K562 (cell line): ENCODE measurements at regions not wholly inside any gene's neighbourhood (a gene's known extent, or its start where the extent isn't known, plus 50 kb on each side); places are given as distances from the start of the nearest gene placed in this dataset.

Experiments
- ATAC-seq: fragments of 200-7000 bp; cut with Tn5 transposase; 3 replicates; pipeline ENCODE4 v1.9.1; 2020; ENCODE audit warnings: moderate library complexity
- BruUV-seq: library from RNA; stranded (reverse); fragments of 400-500 nt; replicated peaks from 2 replicates; lab custom pipeline; 2021; lab: Mats Ljungman, UMichigan
- CTCF ChIA-PET: fragments of 300-600 bp; formaldehyde crosslinking; extraction: SDS; loops from one replicate; lab custom pipeline; 2021; ENCODE audit warnings: low intra/inter-chr PET ratio; lab: Yijun Ruan, JAX
- POLR2A ChIA-PET: fragments of 300-600, 350-650 bp; sonication (Branson Sonifier 250); formaldehyde crosslinking; extraction: SDS; loops from one replicate; lab custom pipeline; 2021; ENCODE audit warnings: antibody characterized with exemption, inconsistent platforms; lab: Yijun Ruan, JAX
- DNase-seq, 4 experiments: peaks; one replicate each; pipeline versions ENCODE4 v3.0.0 to v3.0.0-alpha.2; 2011 to 2018; ENCODE audit warnings: low spot score in 3 of 4, mixed read lengths in 3 of 4; ENCODE audit errors: extremely low read depth in 1 of 4
- FAIRE-seq: peaks from 2 replicates; lab custom pipeline; 2011; peaks lifted over from hg19 to GRCh38; lab: Jason Lieb, UNC
- H2AFZ ChIP-seq: 2 replicates; pipeline ENCODE4 v1.6.0; 2011; ENCODE audit warnings: low read depth, low read length, control low read depth, inconsistent platforms
- H3K27ac ChIP-seq: fragments of 200-600 bp; 3 replicates; pipeline ENCODE4 v1.8.0; 2011; ENCODE audit warnings: low read depth, mild to moderate bottlenecking, control low read depth, inconsistent platforms, low read length, moderate library complexity, mixed read lengths; ENCODE audit errors: extremely low read depth
- H3K27me3 ChIP-seq, 2 experiments: fragments of 300-600 bp in 1 of 2; 2 replicates in 1 of 2; 3 replicates in 1 of 2; pipeline versions ENCODE4 v1.6.0 to v1.8.0; 2011; ENCODE audit warnings: inconsistent platforms in 2 of 2, low read length in 2 of 2, mild to moderate bottlenecking in 1 of 2, mixed read lengths in 1 of 2, moderate library complexity in 1 of 2; ENCODE audit not compliant: control insufficient read depth in 2 of 2, insufficient read depth in 2 of 2
- H3K36me3 ChIP-seq: fragments of 300-600 bp; 3 replicates; pipeline ENCODE4 v1.8.0; 2011; ENCODE audit warnings: mild to moderate bottlenecking, low read length, inconsistent platforms; ENCODE audit not compliant: control insufficient read depth, insufficient read depth
- H3K4me1 ChIP-seq, 2 experiments: fragments of 200-600 bp in 1 of 2; replicated peaks in 1 of 2; 2 replicates in 1 of 2; 3 replicates in 1 of 2; pipeline versions ENCODE4 v1.5.1 to v1.8.0; 2011; ENCODE audit warnings: inconsistent platforms in 2 of 2, low read length in 2 of 2, mild to moderate bottlenecking in 1 of 2, mixed read lengths in 1 of 2, moderate library complexity in 1 of 2; ENCODE audit not compliant: control insufficient read depth in 2 of 2, insufficient read depth in 2 of 2
- H3K4me2 ChIP-seq: 2 replicates; pipeline ENCODE4 v1.6.1; 2011; ENCODE audit warnings: low read length, control low read depth, inconsistent platforms, mixed read lengths; ENCODE audit not compliant: insufficient read depth
- H3K4me3 ChIP-seq: fragments of 200-600 bp; sonication (generic), shearing (Covaris generic); 2 replicates; pipeline ENCODE4 v1.5.1; 2016; ENCODE audit warnings: control low read depth, inconsistent platforms
- H3K79me2 ChIP-seq: fragments of 200-600 bp; 3 replicates; pipeline ENCODE4 v1.8.0; 2011; ENCODE audit warnings: low read length, inconsistent platforms; ENCODE audit not compliant: control insufficient read depth, insufficient read depth
- H3K9ac ChIP-seq, 2 experiments: 2 replicates each; pipeline versions ENCODE4 v1.6.0 to v1.6.1; 2011; ENCODE audit warnings: low read depth in 2 of 2, low read length in 2 of 2, control low read depth in 1 of 2, inconsistent platforms in 1 of 2, mild to moderate bottlenecking in 1 of 2, mixed read lengths in 1 of 2; ENCODE audit not compliant: insufficient read depth in 1 of 2
- H3K9me1 ChIP-seq: one replicate; pipeline ENCODE4 v1.6.0; 2011; ENCODE audit warnings: inconsistent platforms, mild to moderate bottlenecking, low read length, moderate library complexity; ENCODE audit not compliant: control insufficient read depth, insufficient read depth
- H3K9me3 ChIP-seq: replicated peaks from 2 replicates; pipeline ENCODE4 v1.5.1; 2011; ENCODE audit warnings: low read depth, low read length, inconsistent platforms; ENCODE audit not compliant: control insufficient read depth, insufficient read depth
- H4K20me1 ChIP-seq: replicated peaks from 2 replicates; pipeline ENCODE4 v1.6.1; 2011; ENCODE audit warnings: low read length, inconsistent platforms, mixed read lengths; ENCODE audit not compliant: control insufficient read depth, insufficient read depth
- CREBBP ChIP-seq: IDR thresholded peaks from one replicate; pipeline ENCODE4 v1.6.1; 2012; ENCODE audit warnings: low read depth, mild to moderate bottlenecking, control low read depth, inconsistent platforms, low read length
- SMARCA4 ChIP-seq: fragments of 450-650 bp; IDR thresholded peaks from 2 replicates; pipeline ENCODE4 v1.6.1; 2016
- ZKSCAN3 ChIP-seq: fragments of 250-450 bp; sonication (Bioruptor Pico); IDR thresholded peaks from 2 replicates; pipeline ENCODE4 v1.4.0; 2020
- ZNF24 ChIP-seq: fragments of 450-650 bp; IDR thresholded peaks from 2 replicates; pipeline ENCODE4 v1.6.1; 2016
- WGBS: fragments of 100-300 bp; shearing (Covaris generic); methylation state at CpG from one replicate; pipeline ENCODE4 v1.1.6; 2016; ENCODE audit warnings: low coverage, mixed read lengths; ENCODE audit not compliant: insufficient coverage; ENCODE audit errors: missing lambda C conversion rate; 5-methylcytosine and 5-hydroxymethylcytosine counted together
- in situ Hi-C: fragments of 300-500 bp; cut with MboI; formaldehyde crosslinking; loops from 4 replicates; pipeline ENCODE4 v1.15.0; 2018; ENCODE audit warnings: inconsistent platforms, mixed read lengths
- intact Hi-C: fragments of 100-400 bp; cut with micrococcal nuclease; formaldehyde crosslinking; loops from 2 replicates; pipeline ENCODE4 v1.14.2; 2022
- TF ChIP-seq, protein P1 (sequence below): fragments of 250-450 bp; sonication (Bioruptor Pico); IDR thresholded peaks from 2 replicates; pipeline ENCODE4 v1.9.0; 2021; ENCODE audit warnings: mild to moderate bottlenecking, inconsistent platforms

DNA sequence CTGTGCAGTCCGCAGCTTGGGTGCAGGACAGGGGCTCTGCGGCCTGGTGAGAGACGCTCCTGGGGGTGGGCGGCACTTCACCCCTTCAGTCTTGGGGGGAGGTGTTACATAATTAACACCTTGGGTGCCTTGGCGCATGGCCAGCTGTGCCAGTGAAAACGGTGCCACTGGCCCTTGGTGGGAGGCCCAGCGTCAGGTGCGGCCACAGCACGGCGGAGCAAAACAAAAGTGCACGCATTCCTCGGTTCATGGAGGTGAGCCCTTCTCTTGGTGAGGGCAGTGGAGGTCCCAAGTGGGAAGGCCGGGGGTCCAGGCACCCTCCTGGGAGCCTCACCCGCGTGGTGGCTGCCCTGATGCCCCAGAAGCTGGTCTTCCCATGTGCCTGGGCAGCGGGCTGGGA lies 89.8 kb downstream of the ENGASE start:
- H3K4me1 ChIP-seq, result no peaks in the 10 kb centered on the region
- CTCF ChIA-PET, result no interaction called here
- no peak overlapping the region for H3K4me3 ChIP-seq
- no peak for TF ChIP-seq CREBBP
- no peak for TF ChIP-seq ZKSCAN3 (CRISPR knock-in tag)
- TF ChIP-seq SMARCA4, result no peak
- TF ChIP-seq ZNF24, result no peak
- TF ChIP-seq, protein P1, sequence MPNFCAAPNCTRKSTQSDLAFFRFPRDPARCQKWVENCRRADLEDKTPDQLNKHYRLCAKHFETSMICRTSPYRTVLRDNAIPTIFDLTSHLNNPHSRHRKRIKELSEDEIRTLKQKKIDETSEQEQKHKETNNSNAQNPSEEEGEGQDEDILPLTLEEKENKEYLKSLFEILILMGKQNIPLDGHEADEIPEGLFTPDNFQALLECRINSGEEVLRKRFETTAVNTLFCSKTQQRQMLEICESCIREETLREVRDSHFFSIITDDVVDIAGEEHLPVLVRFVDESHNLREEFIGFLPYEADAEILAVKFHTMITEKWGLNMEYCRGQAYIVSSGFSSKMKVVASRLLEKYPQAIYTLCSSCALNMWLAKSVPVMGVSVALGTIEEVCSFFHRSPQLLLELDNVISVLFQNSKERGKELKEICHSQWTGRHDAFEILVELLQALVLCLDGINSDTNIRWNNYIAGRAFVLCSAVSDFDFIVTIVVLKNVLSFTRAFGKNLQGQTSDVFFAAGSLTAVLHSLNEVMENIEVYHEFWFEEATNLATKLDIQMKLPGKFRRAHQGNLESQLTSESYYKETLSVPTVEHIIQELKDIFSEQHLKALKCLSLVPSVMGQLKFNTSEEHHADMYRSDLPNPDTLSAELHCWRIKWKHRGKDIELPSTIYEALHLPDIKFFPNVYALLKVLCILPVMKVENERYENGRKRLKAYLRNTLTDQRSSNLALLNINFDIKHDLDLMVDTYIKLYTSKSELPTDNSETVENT (CRISPR knock-in tag), result no peak
- H3K36me3 ChIP-seq, result no peaks in the 10 kb centered on the region
- DNase-seq, result no peak
- POLR2A ChIA-PET, result interaction anchor here (0.6 kb wide), 1 partner anchor 11 kb away, joined by 3 read pairs; no protein-coding TSS in a partner anchor
- BruUV-seq, result no TSS peak
- H3K27me3 ChIP-seq, result peaks cover 27 to 85% of the 10 kb centered on the region in 2 experiments; a peak in 4 of 5 replicates
- FAIRE-seq, result no peak
- H4K20me1 ChIP-seq, result no peaks in the 10 kb centered on the region; the same call in 1 of the 2 replicates
- no peak overlapping the region for H3K4me2 ChIP-seq
- H2AFZ ChIP-seq, result no peak overlapping the region
- in situ Hi-C loops, result no loop called here
- no peaks in the 10 kb centered on the region for H3K9me1 ChIP-seq
- no peaks in the 10 kb centered on the region for H3K79me2 ChIP-seq
- H3K9ac ChIP-seq, result no peak overlapping the region
- H3K9me3 ChIP-seq, result no peaks in the 10 kb centered on the region
- no peak overlapping the region for H3K27ac ChIP-seq
- WGBS, result 0% methylated on average over 16 of the region's 16 CpGs
- intact Hi-C loops, result no loop called here
- no peak for ATAC-seq
